ENCODE measurements at regions not wholly inside any gene's neighbourhood (a gene's known extent, or its start where the extent isn't known, plus 50 kb on each side); places are given as distances from the start of the nearest gene placed in this dataset.

GRCh38 chr1:164477343-164477742 is 81.6 kb upstream of the PBX1 start:
- Histone ChIP-seq H2AK5ac (ENCODE audit: insufficient read length, low read length) (no peak overlapping the region), H3K79me1 (ENCODE audit: insufficient read depth, low read depth, low read length, poor library complexity, severe bottlenecking) (no peaks in the 10 kb centered on the region), H4K91ac (ENCODE audit: insufficient read length, low read depth, low read length) (no peak overlapping the region), H3K4me2 (ENCODE audit: insufficient read depth, insufficient read length, low read length) (no peak overlapping the region), H3T11ph (ENCODE audit: low read length) (no peak overlapping the region), H3K4ac (ENCODE audit: low read depth, low read length) (no peak overlapping the region), H2BK5ac (ENCODE audit: insufficient read length, low read length) (no peak overlapping the region), H3K18ac (ENCODE audit: insufficient read length, low read depth, low read length) (no peak overlapping the region), H3K27ac (ENCODE audit: insufficient read length, low read depth, low read length) (no peak overlapping the region), H2BK20ac (ENCODE audit: low read depth, low read length, poor library complexity, severe bottlenecking) (no peak overlapping the region), H4K8ac (replicated peaks; ENCODE audit: insufficient read length, low read depth, low read length) (no peak overlapping the region), H3K23me2 (ENCODE audit: insufficient read length, low read depth, low read length, poor library complexity, severe bottlenecking) (no peaks in the 10 kb centered on the region), H2AFZ (ENCODE audit: low read length) (no peak overlapping the region), H4K5ac (ENCODE audit: insufficient read length, low read depth, low read length) (no peak overlapping the region), H3K23ac (ENCODE audit: insufficient read length, low read depth, low read length) (no peak overlapping the region), H4K20me1 (ENCODE audit: control insufficient read depth, insufficient read depth, insufficient read length) (no peaks in the 10 kb centered on the region), H3K27me3 (ENCODE audit: insufficient read depth, low read length) (no peaks in the 10 kb centered on the region), H2BK12ac (ENCODE audit: insufficient read length, low read depth, low read length) (no peak overlapping the region), H3K56ac (ENCODE audit: insufficient read length, low read depth, low read length) (no peak overlapping the region), H3K4me1 (ENCODE audit: insufficient read depth, low read length) (no peaks in the 10 kb centered on the region; the same call in 1 of the 2 replicates), H2BK15ac (ENCODE audit: low read depth, low read length) (no peak overlapping the region), H3K9me3 (ENCODE audit: control insufficient read depth, low read depth, low read length) (no peaks in the 10 kb centered on the region), H3K14ac (ENCODE audit: insufficient read depth, low read length) (no peak overlapping the region), H2BK120ac (ENCODE audit: low read depth, low read length, poor library complexity, severe bottlenecking) (no peak overlapping the region), H3K79me2 (ENCODE audit: insufficient read depth, low read length) (no peaks in the 10 kb centered on the region), H3K9ac (ENCODE audit: extremely low read depth, insufficient read length, low read length) (no peak overlapping the region)
- H3K9me3 Mint-ChIP-seq: peaks cover 0 to 2% of the 10 kb centered on the region in 2 experiments; a peak in 3 of 5 replicates
- no peak for TF ChIP-seq CTCF (conservative IDR thresholded peaks at IDR 0.05)
- WGBS (ENCODE audit: extremely low coverage, insufficient read length, low lambda C conversion rate): no CpG with 5 or more reads among the region's 4 CpGs
- no peak for DNase-seq
- no peak overlapping the region for H3K4me3 Mint-ChIP-seq
- peak overlapping the region in 2 of 3 experiments; percentile 36 to 86; a peak in 4 of 7 replicates for H3K27ac Mint-ChIP-seq
- H3K36me3 Mint-ChIP-seq (ENCODE audit: insufficient read depth in 1 of 3, low read depth in 3 of 3): peaks cover 0 to 6% (median 4%) of the 10 kb centered on the region in 3 experiments; a peak in 2 of 7 replicates
- peaks cover 10 to 14% of the 10 kb centered on the region in 2 experiments for H3K4me1 Mint-ChIP-seq
- H3K27me3 Mint-ChIP-seq (ENCODE audit: low read depth): no peaks in the 10 kb centered on the region
